HG02970 (cell line): ENCODE measurements at regions not wholly inside any gene's neighbourhood (a gene's known extent, or its start where the extent isn't known, plus 50 kb on each side); places are given as distances from the start of the nearest gene placed in this dataset.
"Not testable (repeated sequence)": the region's sequence is repeated elsewhere in the genome, so short reads cannot be mapped to it uniquely, and the experiment has no call there.

ENCODE experiments used
- ATAC-seq: cut with Tn5 transposase; IDR thresholded peaks from one replicate; pipeline ENCODE4 v1.9.1; 2021; ENCODE audit warnings: mild to moderate bottlenecking, moderate library complexity, moderate number of reproducible peaks; ENCODE audit not compliant: unreplicated experiment, low FRiP score

DNA sequence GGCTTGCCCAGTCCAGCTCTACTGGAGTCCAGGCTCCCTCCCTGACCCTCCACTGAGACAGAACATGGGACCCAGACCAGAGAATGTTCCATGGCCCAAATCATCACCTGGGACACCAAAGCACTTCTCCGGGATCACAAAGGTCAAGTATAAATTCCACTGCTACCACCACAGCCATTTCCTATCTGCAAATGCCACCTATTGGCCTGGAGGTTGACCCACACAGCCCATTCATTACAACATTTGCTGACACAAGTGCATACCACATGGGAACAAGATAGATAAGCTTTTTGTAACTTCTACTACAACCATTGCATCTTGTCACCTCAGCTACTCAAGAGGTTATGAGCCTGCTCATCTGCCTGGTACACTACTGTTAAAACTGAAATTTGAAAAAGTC lies 126.8 kb upstream of the NECTIN3 start:
- no peak for ATAC-seq

DNA sequence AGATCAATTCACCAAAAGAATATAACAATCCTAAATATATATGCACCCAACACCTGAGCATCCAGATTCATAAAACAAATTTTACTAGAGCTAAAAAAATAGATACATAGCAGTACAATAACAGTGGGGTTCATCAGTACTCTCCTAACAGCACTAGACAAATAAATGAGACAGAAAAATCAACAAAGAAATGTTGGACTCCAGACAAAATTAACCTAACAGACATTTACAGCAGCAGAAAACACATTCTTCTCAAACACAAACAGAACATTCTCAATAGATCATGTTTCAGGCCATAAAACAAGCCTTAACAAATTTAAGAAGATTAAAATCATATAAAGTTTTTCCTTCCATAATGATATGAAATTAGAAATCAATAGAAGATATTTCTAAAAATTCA lies 124.8 kb upstream of the NECTIN3 start:
- no peak for ATAC-seq

- not testable (repeated sequence) for ATAC-seq
Measured at GRCh38 chr3:110949194-110949593, 122.4 kb upstream of the NECTIN3 start.

DNA sequence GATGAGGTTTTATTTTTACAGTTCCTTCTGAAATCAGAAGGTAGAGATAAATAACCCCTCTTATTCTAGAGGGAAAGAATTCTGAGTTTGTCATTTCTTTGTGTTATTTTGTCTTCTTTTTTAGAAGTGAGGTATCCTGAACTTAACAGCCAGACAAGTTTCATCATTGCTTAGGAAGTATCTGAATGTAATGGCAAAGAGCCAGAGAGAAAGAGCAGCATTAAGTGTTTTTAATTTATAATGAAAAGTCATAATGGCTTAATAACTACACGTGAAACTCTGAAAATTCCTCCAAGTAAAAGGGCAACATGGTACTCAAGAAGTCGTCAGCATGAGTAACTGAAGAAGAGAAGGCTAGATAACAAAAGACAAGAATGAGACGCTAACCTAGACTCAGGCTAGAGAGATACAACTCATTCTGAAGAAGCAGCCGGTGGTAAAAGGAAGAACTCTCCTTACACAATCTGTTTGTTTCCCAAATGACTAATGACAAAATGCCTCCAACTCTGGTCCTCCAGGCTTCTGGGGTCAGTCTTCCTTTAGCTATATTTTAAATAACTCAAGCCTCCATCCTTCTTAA lies 116.2 kb upstream of the NECTIN3 start:
- ATAC-seq, result no peak

GRCh38 chr3:110956081-110956480 lies 115.5 kb upstream of the NECTIN3 start:
- no peak for ATAC-seq

DNA sequence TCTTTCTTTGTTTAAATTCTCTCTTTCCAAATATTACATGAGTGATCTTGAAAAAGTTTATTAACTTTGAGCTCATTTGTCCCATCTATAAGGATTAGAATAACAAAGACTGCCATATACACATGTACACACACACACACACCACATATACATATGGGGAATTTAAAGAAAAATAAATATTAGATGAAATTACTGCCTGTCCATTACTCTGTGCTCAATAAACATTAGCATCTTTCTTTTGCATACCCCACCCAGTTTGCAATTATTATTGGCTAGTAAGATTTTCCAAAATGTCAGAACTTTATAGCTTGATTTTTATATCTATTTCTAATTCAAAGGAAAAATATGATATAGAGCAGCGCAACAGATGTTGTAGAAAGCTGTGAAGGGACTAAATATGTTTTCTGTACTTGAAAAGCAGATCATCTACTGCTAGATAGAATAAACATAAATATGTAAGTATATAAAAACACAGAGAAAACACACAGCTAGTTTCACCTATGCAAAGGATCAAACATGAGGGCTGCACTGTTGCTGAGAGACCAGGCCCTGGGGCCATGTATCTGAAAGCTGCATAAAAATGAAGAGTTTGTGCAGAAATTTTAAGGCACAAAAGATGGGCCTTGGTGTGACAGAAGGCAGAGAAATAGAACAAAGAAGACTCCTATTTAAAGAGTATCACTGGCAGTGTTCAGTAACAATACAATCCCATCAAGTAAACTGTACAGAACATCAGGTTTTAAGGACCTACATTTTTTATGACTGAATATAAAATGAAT lies 114.2 kb upstream of the NECTIN3 start:
- no peak for ATAC-seq

DNA sequence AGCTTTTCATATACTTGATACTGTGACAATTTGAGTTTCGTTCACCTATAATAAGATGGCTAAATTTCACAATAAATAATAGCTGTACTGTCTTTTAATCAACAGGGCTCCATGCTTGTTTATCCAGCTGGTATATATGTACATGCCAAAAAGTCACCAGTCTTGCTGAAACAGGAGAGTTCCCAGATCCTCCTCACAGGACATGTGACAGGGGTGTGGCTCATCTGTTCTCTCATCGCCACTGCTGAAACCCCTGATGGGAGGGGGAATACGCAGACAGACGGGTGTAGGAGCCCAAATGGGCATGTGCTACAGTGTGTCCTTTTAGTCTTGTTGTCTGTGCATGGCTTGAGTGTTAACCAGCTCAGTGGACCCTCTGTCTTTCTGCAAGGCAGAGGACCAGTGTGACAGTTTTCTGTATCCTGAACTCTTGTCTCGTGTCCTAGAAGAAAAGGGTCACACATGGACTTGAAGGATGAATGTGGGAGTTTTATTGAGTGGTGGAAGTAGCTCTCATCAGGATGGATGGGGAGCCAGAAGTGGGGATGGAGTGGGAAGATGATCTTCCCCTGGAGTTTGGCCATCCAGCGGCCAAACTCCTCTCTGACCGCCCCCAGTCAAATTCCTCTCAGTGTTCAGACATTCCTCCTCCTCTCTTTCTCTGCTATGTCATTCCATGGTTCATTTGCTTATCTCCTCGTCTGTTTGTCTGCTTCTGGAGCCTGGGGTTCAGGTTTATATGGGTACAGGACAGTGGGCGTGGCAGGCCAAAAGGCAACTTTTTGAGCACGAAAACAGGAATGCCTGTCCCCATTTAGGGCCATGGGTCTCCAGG lies 113.1 kb upstream of the NECTIN3 start:
- no peak for ATAC-seq

DNA sequence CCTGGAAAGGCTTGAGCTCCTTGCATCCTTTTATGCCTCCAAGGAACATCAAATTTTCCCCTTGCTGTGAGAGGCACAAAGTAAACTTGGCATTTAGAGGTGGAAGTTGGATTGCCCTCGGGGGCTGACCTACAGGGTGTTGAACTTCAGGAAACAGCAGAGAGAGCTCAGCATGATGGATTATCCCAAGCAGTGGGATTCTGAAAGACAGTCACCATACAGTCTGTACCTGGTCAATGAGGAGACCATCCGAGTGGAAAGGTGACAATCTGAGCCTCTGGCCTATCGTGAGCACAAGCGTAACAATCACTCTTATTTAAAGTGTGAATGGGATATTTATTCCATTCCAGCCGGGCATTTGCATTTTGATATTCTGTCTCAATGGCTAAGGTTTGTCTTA lies 105.6 kb upstream of the NECTIN3 start:
- no peak for ATAC-seq

DNA sequence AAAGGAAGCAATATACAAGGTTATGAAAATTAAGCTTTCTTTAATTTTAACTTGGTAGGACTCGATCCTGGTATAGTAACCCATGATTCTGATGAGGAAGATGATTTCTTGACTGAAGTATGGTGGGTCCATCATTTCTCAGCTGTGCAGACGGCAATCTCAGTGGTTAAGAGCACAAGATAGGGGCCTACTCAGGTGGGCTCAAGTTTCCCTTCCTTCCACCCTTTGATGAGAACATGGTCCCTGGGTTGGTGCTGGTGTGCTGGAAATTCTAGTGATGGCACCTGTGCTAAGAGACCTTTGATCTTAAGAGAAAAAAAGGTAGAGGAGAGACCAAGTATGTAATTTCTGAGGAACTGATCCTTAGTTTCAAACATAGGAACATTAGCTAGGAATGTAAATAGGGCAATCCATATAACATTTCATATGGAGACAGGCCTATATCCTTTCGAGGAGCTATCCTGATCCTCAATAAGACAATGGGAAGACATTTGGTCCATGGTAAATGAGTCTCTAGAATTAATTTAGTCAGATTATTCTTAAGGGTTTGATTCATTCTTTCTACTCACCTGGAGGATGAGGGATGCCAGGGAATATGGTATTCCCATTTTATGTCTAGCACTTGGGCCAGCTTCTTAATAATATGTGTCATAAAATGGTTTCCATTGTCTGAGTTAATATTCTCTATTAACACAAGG lies 104.5 kb upstream of the NECTIN3 start:
- no peak for ATAC-seq

- no peak for ATAC-seq
Measured at GRCh38 chr3:110968076-110968475, 103.5 kb upstream of the NECTIN3 start.

DNA sequence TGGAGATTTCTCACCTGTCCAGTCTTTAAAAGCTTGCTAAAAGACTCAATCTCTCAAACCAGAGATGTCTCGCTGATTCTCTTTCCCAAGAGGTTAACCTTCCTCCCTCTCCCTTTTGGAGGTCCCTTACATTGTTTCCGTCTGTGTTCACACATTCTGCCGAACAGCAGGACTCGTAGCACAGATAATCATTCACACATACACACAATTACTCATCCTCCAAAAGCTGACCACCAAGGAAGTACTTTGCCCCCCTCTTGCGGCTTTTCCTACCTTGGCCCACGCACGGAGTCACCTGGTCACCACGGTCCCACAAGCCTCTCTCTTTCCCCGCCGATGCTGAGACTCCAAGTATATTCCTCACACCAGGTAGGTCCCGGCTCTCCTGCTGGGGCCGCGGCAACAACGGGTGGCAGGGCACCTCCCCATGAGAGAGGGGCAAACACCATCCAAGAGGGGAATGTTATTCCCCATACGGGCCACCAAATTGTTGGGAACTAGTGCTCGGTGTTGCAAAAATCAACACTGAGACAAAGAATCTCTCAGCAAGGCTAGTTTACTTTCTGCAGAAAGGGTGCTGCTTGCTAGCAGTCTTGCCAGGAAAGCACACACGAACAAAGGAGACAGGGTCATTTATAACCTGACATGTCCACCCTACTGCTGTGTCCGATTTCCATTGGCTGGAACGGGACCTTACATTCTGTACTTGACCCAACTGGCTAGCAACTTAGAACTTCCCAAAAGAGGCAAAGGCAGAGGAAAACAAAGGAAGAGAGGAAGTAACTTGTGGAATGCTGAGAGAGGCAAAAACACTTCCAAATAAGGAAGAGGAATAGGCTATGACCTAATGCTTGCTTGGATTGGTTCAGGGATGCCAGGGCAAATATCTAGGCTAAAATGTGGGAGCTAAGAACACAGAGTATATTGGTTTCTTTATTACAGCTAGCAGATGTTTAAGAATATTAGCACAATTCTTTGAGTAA lies 102.1 kb upstream of the NECTIN3 start:
- ATAC-seq, result no peak

GRCh38 chr3:110971010-110971601 lies 100.5 kb upstream of the NECTIN3 start:
- no peak for ATAC-seq

DNA sequence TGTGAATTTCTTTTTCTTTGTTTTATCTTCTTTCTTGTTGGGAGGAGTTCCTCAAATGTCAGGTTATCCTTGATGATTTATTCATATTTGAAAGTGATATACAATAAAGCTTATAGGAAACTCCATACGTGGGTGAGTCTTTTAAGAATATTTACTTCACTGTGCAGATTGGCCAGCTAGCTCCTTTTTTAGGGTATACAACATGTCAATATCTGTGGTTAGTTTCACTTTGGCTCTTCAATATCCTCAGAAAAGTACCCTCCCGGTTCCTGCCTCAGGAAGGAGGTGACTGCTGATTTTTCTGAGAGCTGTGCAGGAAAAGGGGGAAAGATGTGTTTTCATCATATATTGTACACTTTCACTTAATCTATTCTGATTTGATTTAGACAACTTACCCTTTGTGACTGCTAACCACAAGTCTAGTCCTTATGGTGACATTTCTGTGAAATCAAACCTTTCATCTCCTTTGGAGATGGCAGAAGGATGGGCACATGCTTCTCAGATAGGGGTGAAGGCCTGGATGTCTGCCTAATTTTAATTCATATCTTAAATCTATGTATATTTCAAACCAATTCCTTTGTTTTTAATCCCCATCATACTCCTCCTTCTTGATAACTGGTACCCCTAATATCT lies 98.2 kb upstream of the NECTIN3 start:
- ATAC-seq, result no peak

DNA sequence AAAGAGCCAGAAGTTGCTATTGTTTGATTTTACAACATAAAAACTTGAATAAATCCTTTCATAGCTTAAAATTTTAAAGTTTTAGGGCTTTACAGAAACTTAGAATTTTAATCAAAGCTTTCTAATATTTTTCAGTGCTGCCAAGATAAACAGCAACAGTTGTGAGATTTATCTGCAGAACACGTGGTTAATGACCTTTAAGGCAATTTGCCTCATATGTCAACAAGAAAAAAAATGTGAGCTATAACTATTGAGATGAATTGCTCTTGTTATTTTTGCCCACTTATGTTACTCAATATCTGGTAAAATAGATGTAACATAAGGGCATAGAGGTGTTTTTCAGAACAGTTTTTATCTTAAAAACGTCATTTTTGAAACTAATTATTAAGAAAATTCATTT lies 96.7 kb upstream of the NECTIN3 start:
- ATAC-seq, result no peak

DNA sequence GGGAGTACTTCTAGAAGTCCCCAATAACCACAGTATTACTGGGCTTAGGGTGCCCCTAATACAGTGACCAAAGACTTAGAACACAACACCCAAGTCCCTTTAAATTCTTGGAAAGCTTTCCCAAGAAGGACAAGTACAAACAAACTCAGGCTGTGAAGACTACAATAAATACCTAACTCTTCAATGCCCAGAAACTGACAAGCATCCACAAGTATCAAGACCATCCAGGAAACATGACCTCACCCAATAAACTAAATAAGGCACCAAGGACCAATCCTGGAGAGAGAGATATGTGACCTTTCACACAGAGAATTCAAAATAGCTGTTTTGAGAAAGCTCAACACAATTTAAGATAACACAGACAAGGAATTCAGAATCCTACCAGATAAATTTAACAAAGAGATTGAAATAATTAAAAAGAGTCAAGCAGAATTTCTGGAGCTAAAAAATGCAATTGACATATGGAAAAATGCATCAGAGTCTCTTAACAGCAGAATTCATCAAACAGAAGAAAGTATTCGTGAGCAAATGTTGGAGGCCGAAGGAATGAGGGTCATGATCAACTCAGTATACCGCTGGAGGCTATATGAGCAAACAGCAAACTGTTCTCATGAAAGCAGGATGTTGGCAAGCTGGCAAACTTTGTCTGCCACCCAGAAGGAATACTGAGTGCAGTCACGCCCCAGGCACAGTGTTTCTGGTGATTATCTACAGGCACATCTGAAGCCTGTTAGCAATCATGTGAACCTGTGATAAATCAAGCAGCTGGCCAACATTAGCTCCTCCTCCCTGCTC lies 87.0 kb upstream of the NECTIN3 start:
- ATAC-seq, result no peak

DNA sequence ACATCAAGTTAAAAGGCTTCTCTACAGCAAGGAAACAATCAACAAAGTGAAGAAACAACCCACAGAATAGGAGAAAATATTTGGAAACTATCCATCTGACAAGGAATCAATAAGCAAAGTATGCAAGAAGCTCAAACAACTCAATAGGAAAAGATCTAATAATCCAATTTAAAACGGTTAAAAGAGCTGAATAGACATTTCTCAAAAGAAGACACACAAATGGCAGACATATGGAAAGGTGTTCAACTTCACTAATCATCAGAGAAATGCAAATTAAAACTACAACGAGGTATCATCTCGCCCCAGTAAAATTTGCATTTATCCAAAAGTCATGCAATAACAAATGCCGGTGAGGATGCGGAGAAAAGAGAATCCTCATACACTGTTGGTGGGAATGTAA lies 82.2 kb upstream of the NECTIN3 start:
- no peak for ATAC-seq

DNA sequence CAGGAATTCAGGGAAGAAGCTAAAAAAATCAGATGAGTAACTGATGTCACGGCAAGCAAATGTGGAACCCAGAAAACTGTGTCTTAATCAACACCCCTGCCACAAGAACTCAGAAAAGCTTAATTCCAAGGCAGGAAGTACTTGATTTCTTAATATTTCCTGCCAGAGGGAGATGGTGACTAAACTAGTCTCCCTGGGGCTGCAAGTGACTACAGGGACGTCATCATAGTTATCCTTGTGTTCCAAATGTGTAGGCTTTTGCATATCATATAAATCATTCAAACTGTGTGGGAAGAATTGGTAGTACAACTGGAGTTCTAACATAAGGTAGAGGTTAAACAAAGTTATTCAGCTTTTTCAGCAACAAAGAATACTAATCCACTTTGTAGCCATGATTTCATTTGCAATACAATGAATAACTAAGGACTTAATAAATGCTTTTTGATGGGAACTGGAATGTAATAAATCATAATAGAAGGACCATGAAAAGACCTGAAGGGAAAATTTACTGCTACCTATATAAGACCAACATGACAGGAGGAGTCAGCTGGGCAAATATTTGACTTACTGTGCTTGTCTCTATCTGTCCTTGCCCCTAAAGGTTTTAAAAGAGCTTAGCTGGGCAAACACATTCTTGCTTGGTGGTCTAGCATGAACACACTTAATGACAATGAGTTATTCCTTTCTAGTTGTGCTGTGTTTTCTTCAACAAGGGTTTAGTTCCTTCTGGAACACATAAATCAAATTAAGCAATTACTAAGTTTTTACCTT lies 76.0 kb upstream of the NECTIN3 start:
- ATAC-seq, result no peak
